ENCODE measurements at regions not wholly inside any gene's neighbourhood (a gene's known extent, or its start where the extent isn't known, plus 50 kb on each side); places are given as distances from the start of the nearest gene placed in this dataset.

- Histone ChIP-seq H3K27ac (no peak overlapping the region), H3K27me3 (no peaks in the 10 kb centered on the region), H3K36me3 (no peaks in the 10 kb centered on the region), H3K4me3 (replicated peaks in 1 of 3) (no peak overlapping the region), H3K4me1 (no peaks in the 10 kb centered on the region), H3K9me3 (no peaks in the 10 kb centered on the region)
- DNase-seq = no peak
- no peak for TF ChIP-seq POLR2A (IDR thresholded peaks at IDR 0.05)
- no peak for TF ChIP-seq CTCF (IDR thresholded peaks at IDR 0.05)
- 85 to 92% methylated on average over 4 of the region's 4 CpGs for WGBS, 2 donors
- intact Hi-C loops (cut with DNase I) = no loop called here
These were observed 130.8 kb upstream of the NT5C1B start for GRCh38 chr2:18719978-18720775.

DNA sequence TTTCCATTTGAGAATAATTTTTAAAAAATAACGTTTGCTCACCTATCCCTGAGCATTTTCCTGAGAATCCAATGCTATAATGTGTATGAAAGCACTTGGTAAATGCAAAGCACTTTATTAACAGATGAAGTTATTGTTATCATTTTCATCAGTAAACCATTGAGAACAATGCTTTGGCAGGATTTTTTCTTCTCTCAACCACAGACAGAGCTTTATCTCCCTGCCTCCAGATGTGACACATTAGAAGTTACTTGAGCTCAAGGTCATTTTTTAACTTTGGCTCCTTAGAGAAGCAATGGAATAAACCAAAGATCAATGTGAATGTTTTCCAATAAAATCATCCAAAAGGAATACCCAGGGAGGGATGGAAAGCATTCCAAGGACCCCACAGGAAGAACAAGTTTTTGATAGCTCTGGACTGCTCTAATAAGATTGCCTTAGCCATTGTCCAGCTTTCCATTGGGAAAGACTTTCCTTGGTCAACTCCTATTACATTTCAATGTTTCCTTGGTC, 118.9 kb upstream of the NT5C1B start:
- intact Hi-C loops (cut with DNase I) = no loop called here
- TF ChIP-seq POLR2A (IDR thresholded peaks at IDR 0.05) (no peak), CTCF (IDR thresholded peaks at IDR 0.05) (no peak)
- Histone ChIP-seq H3K4me3 (replicated peaks in 1 of 3) (no peak overlapping the region), H3K9me3 (no peaks in the 10 kb centered on the region), H3K27me3 (no peaks in the 10 kb centered on the region), H3K4me1 (no peaks in the 10 kb centered on the region), H3K27ac (no peak overlapping the region), H3K36me3 (no peaks in the 10 kb centered on the region)
- WGBS, 2 donors = 2 to 29% methylated on average over 1 of the region's 1 CpG
- DNase-seq = no peak

DNA sequence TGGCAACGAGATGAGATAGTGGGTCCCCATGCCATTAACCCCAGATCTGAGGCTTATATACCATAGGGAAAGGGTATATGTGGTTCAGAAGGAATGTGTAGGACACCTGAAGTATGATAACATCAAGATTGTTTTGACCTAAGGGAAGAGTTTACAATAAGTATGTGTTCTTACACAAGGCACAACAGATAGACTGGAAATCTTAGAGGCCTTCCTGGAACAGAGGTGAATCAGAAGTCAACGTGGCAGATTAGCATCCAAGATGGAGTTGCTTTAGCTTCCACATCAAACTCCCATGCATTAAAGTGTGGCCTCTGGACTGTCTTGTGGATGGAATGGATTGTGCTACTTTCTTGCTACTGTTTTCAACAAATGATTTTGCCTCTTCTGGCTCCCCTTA, 116.6 kb upstream of the NT5C1B start:
- no peak overlapping the region for H3K4me3 ChIP-seq (replicated peaks in 1 of 3)
- H3K27ac ChIP-seq = no peak overlapping the region
- no peaks in the 10 kb centered on the region for H3K9me3 ChIP-seq
- no peaks in the 10 kb centered on the region for H3K27me3 ChIP-seq
- WGBS, 2 donors = 88 to 97% methylated on average over 2 of the region's 2 CpGs
- no peaks in the 10 kb centered on the region for H3K36me3 ChIP-seq
- H3K4me1 ChIP-seq = no peaks in the 10 kb centered on the region
- DNase-seq = no peak
- TF ChIP-seq CTCF (IDR thresholded peaks at IDR 0.05) = no peak
- TF ChIP-seq POLR2A (IDR thresholded peaks at IDR 0.05) = no peak
- intact Hi-C loops (cut with DNase I) = no loop called here

GRCh38 chr2:18704276-18704675, 114.9 kb upstream of the NT5C1B start:
- H3K27ac ChIP-seq = no peak overlapping the region
- intact Hi-C loops (cut with DNase I) = no loop called here
- no peak for DNase-seq
- H3K27me3 ChIP-seq = no peaks in the 10 kb centered on the region
- 34 to 40% methylated on average over 2 of the region's 2 CpGs for WGBS, 2 donors
- TF ChIP-seq CTCF (IDR thresholded peaks at IDR 0.05) (no peak), POLR2A (IDR thresholded peaks at IDR 0.05) (no peak)
- no peaks in the 10 kb centered on the region for H3K9me3 ChIP-seq
- H3K36me3 ChIP-seq = no peaks in the 10 kb centered on the region
- H3K4me1 ChIP-seq = no peaks in the 10 kb centered on the region
- H3K4me3 ChIP-seq (replicated peaks in 1 of 3) = no peak overlapping the region

GRCh38 chr2:18703555-18703954, 114.2 kb upstream of the NT5C1B start:
- DNase-seq = no peak

More at GRCh38 chr2:18703555-18703954, 114.2 kb upstream of the NT5C1B start:
- 63 to 79% methylated on average over 2 of the region's 2 CpGs for WGBS, 2 donors
- Histone ChIP-seq H3K27me3 (no peaks in the 10 kb centered on the region), H3K36me3 (no peaks in the 10 kb centered on the region), H3K9me3 (no peaks in the 10 kb centered on the region), H3K4me1 (no peaks in the 10 kb centered on the region), H3K4me3 (replicated peaks in 1 of 3) (no peak overlapping the region), H3K27ac (no peak overlapping the region)
- intact Hi-C loops (cut with DNase I) = no loop called here
- TF ChIP-seq POLR2A (IDR thresholded peaks at IDR 0.05) = no peak
- TF ChIP-seq CTCF (IDR thresholded peaks at IDR 0.05) = no peak

Measured in thyroid gland (tissue), 4 donors.